Ishikawa (cell line): ENCODE measurements at regions not wholly inside any gene's neighbourhood (a gene's known extent, or its start where the extent isn't known, plus 50 kb on each side); places are given as distances from the start of the nearest gene placed in this dataset.

Experiments
- CEBPB ChIP-seq: IDR thresholded peaks from 2 replicates; pipeline ENCODE4 v1.6.1; 2012
- CREB1 ChIP-seq: IDR thresholded peaks from 2 replicates; pipeline ENCODE4 v1.6.1; 2012; ENCODE audit warnings: low read depth
- EGR1 ChIP-seq: IDR thresholded peaks from 2 replicates; pipeline ENCODE4 v1.6.1; 2012
- EP300 ChIP-seq: IDR thresholded peaks from 2 replicates; pipeline ENCODE4 v1.6.1; 2012; ENCODE audit warnings: borderline replicate concordance
- FOXM1 ChIP-seq: IDR thresholded peaks from 2 replicates; pipeline ENCODE4 v1.6.1; 2012; ENCODE audit warnings: low read depth, borderline replicate concordance
- MAX ChIP-seq: IDR thresholded peaks from 2 replicates; pipeline ENCODE4 v1.6.1; 2012
- NFIC ChIP-seq: IDR thresholded peaks from 2 replicates; pipeline ENCODE4 v1.6.1; 2012
- RAD21 ChIP-seq: IDR thresholded peaks from 2 replicates; pipeline ENCODE4 v1.6.1; 2012; ENCODE audit warnings: low read depth
- REST ChIP-seq: IDR thresholded peaks from 2 replicates; pipeline ENCODE4 v1.6.1; 2012; ENCODE audit warnings: low read depth, mild to moderate bottlenecking
- TAF1 ChIP-seq: IDR thresholded peaks from 2 replicates; pipeline ENCODE4 v1.6.1; 2012; ENCODE audit warnings: low read depth, mild to moderate bottlenecking
- TCF12 ChIP-seq: IDR thresholded peaks from 2 replicates; pipeline ENCODE4 v1.6.1; 2012; ENCODE audit warnings: low read depth
- TEAD4 ChIP-seq: IDR thresholded peaks from 2 replicates; pipeline ENCODE4 v1.6.1; 2012
- USF1 ChIP-seq: IDR thresholded peaks from 2 replicates; pipeline ENCODE4 v1.6.1; 2012
- YY1 ChIP-seq: IDR thresholded peaks from 2 replicates; pipeline ENCODE4 v1.6.1; 2012; ENCODE audit warnings: low read depth
- ZBTB7A ChIP-seq: IDR thresholded peaks from 2 replicates; pipeline ENCODE4 v1.6.1; 2012; ENCODE audit warnings: low read depth

GRCh38 chr10:131685576-131685975 is 215.2 kb upstream of the PPP2R2D start:
- TF ChIP-seq CREB1: no peak
- TF ChIP-seq TEAD4: no peak
- TF ChIP-seq CEBPB: no peak
- TF ChIP-seq USF1: no peak
- no peak for TF ChIP-seq REST
- no peak for TF ChIP-seq EGR1
- no peak for TF ChIP-seq RAD21

GRCh38 chr10:131686781-131687420 is 213.9 kb upstream of the PPP2R2D start:
- TF ChIP-seq ZBTB7A: no peak
- no peak for TF ChIP-seq CREB1
- TF ChIP-seq CEBPB: no peak

- TF ChIP-seq TEAD4 (no peak), RAD21 (no peak), TCF12 (no peak), ZBTB7A (no peak), USF1 (no peak), FOXM1 (no peak), CEBPB (no peak), TAF1 (no peak), REST (no peak), EGR1 (no peak), CREB1 (no peak), MAX (no peak), NFIC (no peak)
Observed at GRCh38 chr10:131688304-131688703, 212.5 kb upstream of the PPP2R2D start.

GRCh38 chr10:131689016-131689415 is 211.8 kb upstream of the PPP2R2D start:
- no peak for TF ChIP-seq CREB1
- no peak for TF ChIP-seq EP300

- TF ChIP-seq FOXM1: no peak
- no peak for TF ChIP-seq ZBTB7A
- no peak for TF ChIP-seq REST
- no peak for TF ChIP-seq YY1
- TF ChIP-seq USF1: no peak
- no peak for TF ChIP-seq TEAD4
- TF ChIP-seq EGR1: no peak
Observed at GRCh38 chr10:131689486-131689885, 211.3 kb upstream of the PPP2R2D start.
